DND-41 (cell line): ENCODE measurements at regions not wholly inside any gene's neighbourhood (a gene's known extent, or its start where the extent isn't known, plus 50 kb on each side); places are given as distances from the start of the nearest gene placed in this dataset.

Experiments
- EZH2 ChIP-seq: IDR thresholded peaks from 3 replicates; pipeline ENCODE4 v1.6.1; 2012; ENCODE audit warnings: borderline replicate concordance, low read depth, mild to moderate bottlenecking, moderate library complexity, low read length, inconsistent platforms; ENCODE audit not compliant: severe bottlenecking
- TF ChIP-seq, protein P1 (sequence below): IDR thresholded peaks from 2 replicates; pipeline ENCODE4 v1.5.1; 2012; ENCODE audit warnings: borderline replicate concordance, low read length, moderate library complexity, mild to moderate bottlenecking; ENCODE audit not compliant: poor library complexity, severe bottlenecking; ENCODE audit errors: extremely low read depth

DNA sequence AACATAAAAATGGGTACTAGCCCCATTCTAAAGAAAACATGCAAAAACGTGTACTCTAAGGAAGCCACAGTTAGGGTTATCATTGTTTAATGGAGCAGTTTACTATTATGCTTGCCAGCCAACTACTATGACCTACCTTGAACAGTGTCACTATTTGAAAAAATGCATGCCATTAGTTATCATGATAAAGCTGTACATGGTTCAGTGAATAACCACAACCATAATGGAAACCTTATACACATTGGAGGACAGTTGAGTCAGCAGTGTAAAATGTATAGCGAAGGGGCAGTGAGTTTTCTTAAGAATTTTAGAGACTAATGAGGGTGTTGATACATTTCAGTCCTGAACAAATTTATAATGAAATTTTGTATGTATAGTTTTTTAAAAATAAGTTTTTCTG, 381.9 kb downstream of the GRXCR1 start:
- TF ChIP-seq, protein P1, sequence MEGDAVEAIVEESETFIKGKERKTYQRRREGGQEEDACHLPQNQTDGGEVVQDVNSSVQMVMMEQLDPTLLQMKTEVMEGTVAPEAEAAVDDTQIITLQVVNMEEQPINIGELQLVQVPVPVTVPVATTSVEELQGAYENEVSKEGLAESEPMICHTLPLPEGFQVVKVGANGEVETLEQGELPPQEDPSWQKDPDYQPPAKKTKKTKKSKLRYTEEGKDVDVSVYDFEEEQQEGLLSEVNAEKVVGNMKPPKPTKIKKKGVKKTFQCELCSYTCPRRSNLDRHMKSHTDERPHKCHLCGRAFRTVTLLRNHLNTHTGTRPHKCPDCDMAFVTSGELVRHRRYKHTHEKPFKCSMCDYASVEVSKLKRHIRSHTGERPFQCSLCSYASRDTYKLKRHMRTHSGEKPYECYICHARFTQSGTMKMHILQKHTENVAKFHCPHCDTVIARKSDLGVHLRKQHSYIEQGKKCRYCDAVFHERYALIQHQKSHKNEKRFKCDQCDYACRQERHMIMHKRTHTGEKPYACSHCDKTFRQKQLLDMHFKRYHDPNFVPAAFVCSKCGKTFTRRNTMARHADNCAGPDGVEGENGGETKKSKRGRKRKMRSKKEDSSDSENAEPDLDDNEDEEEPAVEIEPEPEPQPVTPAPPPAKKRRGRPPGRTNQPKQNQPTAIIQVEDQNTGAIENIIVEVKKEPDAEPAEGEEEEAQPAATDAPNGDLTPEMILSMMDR: no peak
- no peak for TF ChIP-seq EZH2
